SK-N-SH (cell line): ENCODE measurements at regions not wholly inside any gene's neighbourhood (a gene's known extent, or its start where the extent isn't known, plus 50 kb on each side); places are given as distances from the start of the nearest gene placed in this dataset.

Experiments used
- CTCF ChIA-PET: fragments of 300-600, 350-600 bp; formaldehyde crosslinking; extraction: SDS; loops from one replicate; lab custom pipeline; 2021; lab: Yijun Ruan, JAX
- POLR2A ChIA-PET: fragments of 350-600 bp; sonication (Branson Sonifier 250); formaldehyde crosslinking; extraction: SDS; loops from one replicate; lab custom pipeline; 2020; ENCODE audit warnings: antibody characterized with exemption, inconsistent platforms; lab: Yijun Ruan, JAX
- DNase-seq: peaks from one replicate; pipeline ENCODE4 v3.0.0; 2012
- H2AFZ ChIP-seq: fragments of 200-600 bp; sonication (generic); 2 replicates; pipeline ENCODE4 v1.8.1; 2016; ENCODE audit warnings: antibody characterized with exemption, mild to moderate bottlenecking, low read depth
- H3F3A ChIP-seq: fragments of 200-600 bp; sonication (generic); replicated peaks from 2 replicates; pipeline ENCODE3; 2016; ENCODE audit warnings: antibody characterized with exemption, mild to moderate bottlenecking; ENCODE audit not compliant: insufficient read depth
- H3K27ac ChIP-seq, 2 experiments: fragments of 200-500 bp in 1 of 2; fragments of 200-600 bp in 1 of 2; sonication (Bioruptor generic) in 1 of 2; sonication (generic), shearing (Covaris generic) in 1 of 2; 2 replicates each; pipeline versions ENCODE4 v1.5.1 to v1.6.1; 2014 to 2016; ENCODE audit warnings: low read depth in 2 of 2, inconsistent platforms in 1 of 2, low read length in 1 of 2, mild to moderate bottlenecking in 1 of 2, mixed read lengths in 1 of 2
- H3K27me3 ChIP-seq: fragments of 200-600 bp; sonication (generic), shearing (Covaris generic); 2 replicates; pipeline ENCODE4 v1.6.1; 2016; ENCODE audit warnings: mixed run types; ENCODE audit not compliant: insufficient read depth
- H3K36me3 ChIP-seq, 2 experiments: fragments of 200-500 bp in 1 of 2; fragments of 200-600 bp in 1 of 2; sonication (Bioruptor generic) in 1 of 2; sonication (generic) in 1 of 2; replicated peaks in 1 of 2; 2 replicates each; pipeline versions ENCODE3 to v1.5.1; 2014 to 2016; ENCODE audit warnings: low read length in 1 of 2, mild to moderate bottlenecking in 1 of 2; ENCODE audit not compliant: insufficient read depth in 2 of 2, control insufficient read depth in 1 of 2
- H3K4me1 ChIP-seq, 2 experiments: fragments of 200-500 bp in 1 of 2; fragments of 200-600 bp in 1 of 2; sonication (Bioruptor generic) in 1 of 2; sonication (generic), shearing (Covaris generic) in 1 of 2; 2 replicates each; pipeline versions ENCODE4 v1.5.1 to v1.6.1; 2014 to 2016; ENCODE audit warnings: low read depth in 1 of 2, low read length in 1 of 2, mixed run types in 1 of 2; ENCODE audit not compliant: insufficient read depth in 2 of 2, control insufficient read depth in 1 of 2
- H3K4me2 ChIP-seq: fragments of 200-600 bp; sonication (generic), shearing (Covaris generic); 2 replicates; pipeline ENCODE4 v1.6.1; 2017; ENCODE audit warnings: mixed run types
- H3K4me3 ChIP-seq, 2 experiments: fragments of 200-500 bp in 1 of 2; fragments of 200-600 bp in 1 of 2; sonication (Bioruptor generic) in 1 of 2; sonication (generic), shearing (Covaris generic) in 1 of 2; 2 replicates each; pipeline versions ENCODE4 v1.5.1 to v1.8.1; 2014 to 2016; ENCODE audit warnings: low read depth in 2 of 2, inconsistent platforms in 1 of 2, low read length in 1 of 2, mild to moderate bottlenecking in 1 of 2, mixed read lengths in 1 of 2, moderate library complexity in 1 of 2
- H3K79me2 ChIP-seq: fragments of 200-600 bp; sonication (generic); 2 replicates; pipeline ENCODE4 v1.8.1; 2017; ENCODE audit warnings: mild to moderate bottlenecking; ENCODE audit not compliant: insufficient read depth
- H3K9ac ChIP-seq: fragments of 200-600 bp; sonication (generic); 2 replicates; pipeline ENCODE4 v1.6.1; 2017; ENCODE audit warnings: mixed run types
- H3K9me2 ChIP-seq: fragments of 200-600 bp; sonication (generic); 2 replicates; pipeline ENCODE4 v1.6.1; 2017; ENCODE audit warnings: mixed run types
- H3K9me3 ChIP-seq: fragments of 200-600 bp; sonication (generic); 2 replicates; pipeline ENCODE4 v1.6.1; 2017; ENCODE audit warnings: mixed run types, mild to moderate bottlenecking, moderate library complexity
- H4K20me1 ChIP-seq: fragments of 200-600 bp; sonication (generic); 2 replicates; pipeline ENCODE4 v1.6.1; 2017; ENCODE audit warnings: mild to moderate bottlenecking, mixed run types; ENCODE audit not compliant: insufficient read depth
- CHD2 ChIP-seq: fragments of 150-350 bp; IDR thresholded peaks from 2 replicates; pipeline ENCODE4 v1.6.1; 2018; ENCODE audit warnings: low read length; ENCODE audit not compliant: partially characterized antibody
- ELF1 ChIP-seq: IDR thresholded peaks from 2 replicates; pipeline ENCODE4 v1.4.0; 2012
- EZH2phosphoT487 ChIP-seq: fragments of 200-600 bp; sonication (generic); IDR thresholded peaks from 2 replicates; pipeline ENCODE4 v1.6.1; 2017; ENCODE audit warnings: low read depth, mixed run types, mild to moderate bottlenecking, antibody characterized with exemption, moderate library complexity, borderline replicate concordance
- JUND ChIP-seq: IDR thresholded peaks from 2 replicates; pipeline ENCODE4 v1.4.0; 2012
- MEF2A ChIP-seq: IDR thresholded peaks from 2 replicates; pipeline ENCODE4 v1.4.0; 2012; ENCODE audit warnings: low read depth, borderline replicate concordance
- MXI1 ChIP-seq: IDR thresholded peaks from 2 replicates; pipeline ENCODE4 v1.6.1; 2012; ENCODE audit warnings: mild to moderate bottlenecking, low read depth, low read length, improper control_type of control experiment
- NFIC ChIP-seq: IDR thresholded peaks from 2 replicates; pipeline ENCODE4 v1.4.0; 2012; ENCODE audit warnings: borderline replicate concordance
- POLR2AphosphoS5 ChIP-seq: IDR thresholded peaks from 2 replicates; pipeline ENCODE4 v1.6.1; 2012; ENCODE audit warnings: low read depth, low read length
- RFX5 ChIP-seq: IDR thresholded peaks from 2 replicates; pipeline ENCODE4 v1.6.1; 2012; ENCODE audit warnings: mild to moderate bottlenecking, improper control_type of control experiment, low read length
- RXRA ChIP-seq: IDR thresholded peaks from 2 replicates; pipeline ENCODE4 v1.4.0; 2012; ENCODE audit warnings: low read depth, mild to moderate bottlenecking, borderline replicate concordance
- SIN3A ChIP-seq: IDR thresholded peaks from 2 replicates; pipeline ENCODE4 v1.6.1; 2012; ENCODE audit warnings: low read depth, mild to moderate bottlenecking, low read length, moderate library complexity, borderline replicate concordance
- TAF1 ChIP-seq: IDR thresholded peaks from 2 replicates; pipeline ENCODE4 v1.6.1; 2012; ENCODE audit warnings: low read depth, mild to moderate bottlenecking, low read length, moderate library complexity, borderline replicate concordance
- WGBS: methylation state at CpG from one replicate; pipeline ENCODE4 v1.1.6; 2017; ENCODE audit warnings: low lambda C conversion rate; 5-methylcytosine and 5-hydroxymethylcytosine counted together
- TF ChIP-seq, protein P1 (sequence below): fragments of 150-350 bp; IDR thresholded peaks from 2 replicates; pipeline ENCODE4 v1.6.1; 2016; ENCODE audit warnings: mild to moderate bottlenecking, low read depth, low read length
- TF ChIP-seq, protein P2 (sequence below): IDR thresholded peaks from 2 replicates; pipeline ENCODE4 v1.6.1; 2012; ENCODE audit warnings: mild to moderate bottlenecking, low read depth, low read length, moderate library complexity
- TF ChIP-seq, protein P3 (sequence below): IDR thresholded peaks from 2 replicates; pipeline ENCODE4 v1.4.0; 2012; ENCODE audit warnings: low read depth, borderline replicate concordance

DNA sequence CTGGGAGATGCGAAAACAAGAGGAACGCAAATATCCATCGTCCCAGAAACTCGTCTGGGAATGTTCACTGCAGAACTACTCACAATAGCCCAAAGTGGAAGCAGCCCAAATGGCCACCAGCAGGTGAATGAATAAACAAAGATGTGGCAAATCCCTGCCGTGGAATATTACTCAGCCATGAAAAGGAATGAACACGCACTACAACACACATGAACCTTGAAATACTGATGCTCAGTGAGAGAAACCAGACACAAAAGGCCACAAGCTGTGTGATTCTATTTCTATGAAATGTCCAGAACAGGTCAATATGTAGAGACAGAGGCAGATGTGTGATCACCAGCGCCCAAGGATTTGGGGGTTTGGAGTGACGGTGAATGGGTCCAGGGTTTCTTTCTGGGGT is 169.8 kb downstream of the IRF8 start:
- Histone ChIP-seq H3K4me3 (no peak overlapping the region), H3K4me2 (no peak overlapping the region), H3K27ac (no peak overlapping the region), H3K9me3 (no peaks in the 10 kb centered on the region), H3K27me3 (peaks cover 71% of the 10 kb centered on the region), H4K20me1 (no peaks in the 10 kb centered on the region), H3F3A (no peaks in the 10 kb centered on the region), H3K9me2 (no peaks in the 10 kb centered on the region), H3K9ac (no peak overlapping the region), H3K36me3 (no peaks in the 10 kb centered on the region), H3K79me2 (no peaks in the 10 kb centered on the region), H3K4me1 (no peaks in the 10 kb centered on the region), H2AFZ (no peak overlapping the region)
- DNase-seq = no peak
- no peak for TF ChIP-seq RXRA
- TF ChIP-seq RFX5 = no peak
- TF ChIP-seq TAF1 = no peak
- TF ChIP-seq, protein P1, sequence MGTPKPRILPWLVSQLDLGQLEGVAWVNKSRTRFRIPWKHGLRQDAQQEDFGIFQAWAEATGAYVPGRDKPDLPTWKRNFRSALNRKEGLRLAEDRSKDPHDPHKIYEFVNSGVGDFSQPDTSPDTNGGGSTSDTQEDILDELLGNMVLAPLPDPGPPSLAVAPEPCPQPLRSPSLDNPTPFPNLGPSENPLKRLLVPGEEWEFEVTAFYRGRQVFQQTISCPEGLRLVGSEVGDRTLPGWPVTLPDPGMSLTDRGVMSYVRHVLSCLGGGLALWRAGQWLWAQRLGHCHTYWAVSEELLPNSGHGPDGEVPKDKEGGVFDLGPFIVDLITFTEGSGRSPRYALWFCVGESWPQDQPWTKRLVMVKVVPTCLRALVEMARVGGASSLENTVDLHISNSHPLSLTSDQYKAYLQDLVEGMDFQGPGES = no peak
- TF ChIP-seq MXI1 = no peak
- no peak for TF ChIP-seq EZH2phosphoT487
- no peak for TF ChIP-seq NFIC
- TF ChIP-seq SIN3A = no peak
- TF ChIP-seq MEF2A = no peak
- TF ChIP-seq, protein P2, sequence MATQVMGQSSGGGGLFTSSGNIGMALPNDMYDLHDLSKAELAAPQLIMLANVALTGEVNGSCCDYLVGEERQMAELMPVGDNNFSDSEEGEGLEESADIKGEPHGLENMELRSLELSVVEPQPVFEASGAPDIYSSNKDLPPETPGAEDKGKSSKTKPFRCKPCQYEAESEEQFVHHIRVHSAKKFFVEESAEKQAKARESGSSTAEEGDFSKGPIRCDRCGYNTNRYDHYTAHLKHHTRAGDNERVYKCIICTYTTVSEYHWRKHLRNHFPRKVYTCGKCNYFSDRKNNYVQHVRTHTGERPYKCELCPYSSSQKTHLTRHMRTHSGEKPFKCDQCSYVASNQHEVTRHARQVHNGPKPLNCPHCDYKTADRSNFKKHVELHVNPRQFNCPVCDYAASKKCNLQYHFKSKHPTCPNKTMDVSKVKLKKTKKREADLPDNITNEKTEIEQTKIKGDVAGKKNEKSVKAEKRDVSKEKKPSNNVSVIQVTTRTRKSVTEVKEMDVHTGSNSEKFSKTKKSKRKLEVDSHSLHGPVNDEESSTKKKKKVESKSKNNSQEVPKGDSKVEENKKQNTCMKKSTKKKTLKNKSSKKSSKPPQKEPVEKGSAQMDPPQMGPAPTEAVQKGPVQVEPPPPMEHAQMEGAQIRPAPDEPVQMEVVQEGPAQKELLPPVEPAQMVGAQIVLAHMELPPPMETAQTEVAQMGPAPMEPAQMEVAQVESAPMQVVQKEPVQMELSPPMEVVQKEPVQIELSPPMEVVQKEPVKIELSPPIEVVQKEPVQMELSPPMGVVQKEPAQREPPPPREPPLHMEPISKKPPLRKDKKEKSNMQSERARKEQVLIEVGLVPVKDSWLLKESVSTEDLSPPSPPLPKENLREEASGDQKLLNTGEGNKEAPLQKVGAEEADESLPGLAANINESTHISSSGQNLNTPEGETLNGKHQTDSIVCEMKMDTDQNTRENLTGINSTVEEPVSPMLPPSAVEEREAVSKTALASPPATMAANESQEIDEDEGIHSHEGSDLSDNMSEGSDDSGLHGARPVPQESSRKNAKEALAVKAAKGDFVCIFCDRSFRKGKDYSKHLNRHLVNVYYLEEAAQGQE = no peak
- no peak for TF ChIP-seq ELF1
- TF ChIP-seq, protein P3, sequence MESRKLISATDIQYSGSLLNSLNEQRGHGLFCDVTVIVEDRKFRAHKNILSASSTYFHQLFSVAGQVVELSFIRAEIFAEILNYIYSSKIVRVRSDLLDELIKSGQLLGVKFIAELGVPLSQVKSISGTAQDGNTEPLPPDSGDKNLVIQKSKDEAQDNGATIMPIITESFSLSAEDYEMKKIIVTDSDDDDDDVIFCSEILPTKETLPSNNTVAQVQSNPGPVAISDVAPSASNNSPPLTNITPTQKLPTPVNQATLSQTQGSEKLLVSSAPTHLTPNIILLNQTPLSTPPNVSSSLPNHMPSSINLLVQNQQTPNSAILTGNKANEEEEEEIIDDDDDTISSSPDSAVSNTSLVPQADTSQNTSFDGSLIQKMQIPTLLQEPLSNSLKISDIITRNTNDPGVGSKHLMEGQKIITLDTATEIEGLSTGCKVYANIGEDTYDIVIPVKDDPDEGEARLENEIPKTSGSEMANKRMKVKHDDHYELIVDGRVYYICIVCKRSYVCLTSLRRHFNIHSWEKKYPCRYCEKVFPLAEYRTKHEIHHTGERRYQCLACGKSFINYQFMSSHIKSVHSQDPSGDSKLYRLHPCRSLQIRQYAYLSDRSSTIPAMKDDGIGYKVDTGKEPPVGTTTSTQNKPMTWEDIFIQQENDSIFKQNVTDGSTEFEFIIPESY = no peak
- TF ChIP-seq CHD2 = no peak
- no peak for TF ChIP-seq JUND
- TF ChIP-seq POLR2AphosphoS5 = no peak
- POLR2A ChIA-PET = no interaction called here
- WGBS = 55% methylated on average over 8 of the region's 8 CpGs
- CTCF ChIA-PET = interaction anchor here (1.1 to 11.8 kb wide), 3 partner anchors 449 to 452 kb away, joined by 4 to 178 read pairs (median 6); no protein-coding TSS in a partner anchor
